NB4 (cell line): ENCODE measurements at regions not wholly inside any gene's neighbourhood (a gene's known extent, or its start where the extent isn't known, plus 50 kb on each side); places are given as distances from the start of the nearest gene placed in this dataset.

Experiments
- CTCF ChIP-seq: IDR thresholded peaks from one replicate; pipeline ENCODE4 v1.5.1; 2012; ENCODE audit warnings: low read depth, low read length
- MYC ChIP-seq: IDR thresholded peaks from 2 replicates; pipeline ENCODE4 v1.6.1; 2011; ENCODE audit warnings: low read depth, low read length
- POLR2A ChIP-seq: IDR thresholded peaks from 2 replicates; pipeline ENCODE4 v1.6.1; 2011; ENCODE audit warnings: mild to moderate bottlenecking; ENCODE audit not compliant: insufficient read length; ENCODE audit errors: extremely low read depth
- TF ChIP-seq, protein P1 (sequence below): IDR thresholded peaks from 2 replicates; pipeline ENCODE4 v1.6.1; 2011; ENCODE audit warnings: low read depth, low read length

DNA sequence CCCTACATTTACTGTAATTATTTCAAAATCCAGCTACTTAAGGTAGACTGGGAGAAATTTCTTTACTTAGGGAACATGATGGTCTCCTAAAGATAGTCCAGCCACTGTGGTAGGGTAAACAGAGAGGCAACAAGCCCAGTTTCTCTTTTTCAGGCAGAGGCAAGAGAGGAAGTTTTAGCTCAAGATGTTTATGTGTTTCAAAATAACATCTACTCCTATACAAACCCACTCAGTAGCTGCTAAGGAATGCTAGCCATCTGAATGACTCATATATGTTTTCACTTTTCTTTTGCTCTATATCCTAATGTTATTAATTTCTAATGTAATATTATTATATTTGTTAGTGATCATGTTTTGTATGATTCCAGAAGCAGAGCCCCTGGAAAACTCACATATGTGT is 856.6 kb downstream of the PLA2G4A start:
- no peak for TF ChIP-seq CTCF
- TF ChIP-seq POLR2A, result no peak
- TF ChIP-seq, protein P1, sequence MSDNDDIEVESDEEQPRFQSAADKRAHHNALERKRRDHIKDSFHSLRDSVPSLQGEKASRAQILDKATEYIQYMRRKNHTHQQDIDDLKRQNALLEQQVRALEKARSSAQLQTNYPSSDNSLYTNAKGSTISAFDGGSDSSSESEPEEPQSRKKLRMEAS, result no peak
- TF ChIP-seq MYC, result no peak
